ENCODE measurements at regions not wholly inside any gene's neighbourhood (a gene's known extent, or its start where the extent isn't known, plus 50 kb on each side); places are given as distances from the start of the nearest gene placed in this dataset.

GRCh38 chr10:71070741-71071140, 141.6 kb upstream of the UNC5B start:
- DNase-seq (ENCODE audit: low spot score) = no peak

DNA sequence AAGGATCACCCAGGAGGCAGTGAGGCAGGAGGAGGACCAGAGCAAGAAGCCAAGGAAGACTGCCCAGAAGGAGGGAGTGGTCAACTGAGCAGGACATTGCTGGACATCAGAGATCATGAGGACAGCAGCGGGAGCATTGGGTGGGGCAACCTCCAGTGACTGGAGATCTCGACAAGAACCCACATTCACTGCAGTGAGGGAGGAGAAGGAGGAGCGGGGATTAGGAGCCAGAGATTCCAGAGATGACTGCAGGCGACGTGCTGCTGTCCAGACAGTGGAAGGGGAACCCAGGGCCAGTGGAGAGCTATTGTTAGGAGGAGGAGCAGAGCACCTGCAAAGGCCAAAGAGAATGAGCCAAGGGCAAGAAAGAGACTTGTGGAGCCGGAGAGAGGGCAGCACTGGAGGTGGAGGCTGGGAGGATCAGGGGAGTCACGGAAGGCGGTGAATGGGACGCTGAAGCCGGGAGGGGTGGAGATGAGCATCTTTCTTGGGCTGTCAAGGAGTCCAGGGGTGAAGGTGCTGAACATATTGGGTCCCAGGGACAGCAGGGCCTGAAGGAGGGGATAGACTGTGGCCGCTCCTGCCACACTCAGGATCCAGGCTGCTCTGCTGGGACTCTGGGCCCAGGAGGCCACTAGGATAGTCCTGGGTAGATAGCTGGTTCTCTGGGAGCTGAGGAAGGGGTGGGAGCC, 140.1 kb upstream of the UNC5B start:
- no peak for DNase-seq (ENCODE audit: low spot score)

DNA sequence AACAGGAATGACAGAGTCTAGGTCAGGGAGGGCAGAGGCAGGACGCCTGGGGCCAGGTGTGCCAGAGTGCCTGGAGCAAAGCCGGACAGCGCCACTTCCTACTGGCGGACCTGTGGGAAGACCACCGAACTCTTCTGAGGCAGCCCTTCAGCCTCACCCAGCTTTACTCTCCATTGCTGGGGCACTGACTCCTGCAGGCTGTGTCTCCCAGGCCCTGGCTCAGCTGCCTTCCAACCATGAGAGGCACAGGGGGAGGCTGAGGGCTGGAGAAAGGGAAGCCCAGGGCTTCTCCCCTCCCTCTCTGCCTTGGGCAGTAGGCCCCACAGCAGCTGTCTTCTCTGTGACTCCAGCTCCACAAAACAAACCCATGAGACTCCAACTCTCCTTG, 139.6 kb upstream of the UNC5B start:
- DNase-seq (ENCODE audit: low spot score) = no peak

- no peak for DNase-seq (ENCODE audit: low spot score)
Observed at GRCh38 chr10:71073451-71074175, 138.8 kb upstream of the UNC5B start.

- DNase-seq (ENCODE audit: low spot score) = no peak
Observed at GRCh38 chr10:71074176-71074755, 138.1 kb upstream of the UNC5B start.

GRCh38 chr10:71075086-71075758, 137.1 kb upstream of the UNC5B start:
- DNase-seq (ENCODE audit: low spot score) = no peak

GRCh38 chr10:71075759-71076472, 136.5 kb upstream of the UNC5B start:
- no peak for DNase-seq (ENCODE audit: low spot score)

DNA sequence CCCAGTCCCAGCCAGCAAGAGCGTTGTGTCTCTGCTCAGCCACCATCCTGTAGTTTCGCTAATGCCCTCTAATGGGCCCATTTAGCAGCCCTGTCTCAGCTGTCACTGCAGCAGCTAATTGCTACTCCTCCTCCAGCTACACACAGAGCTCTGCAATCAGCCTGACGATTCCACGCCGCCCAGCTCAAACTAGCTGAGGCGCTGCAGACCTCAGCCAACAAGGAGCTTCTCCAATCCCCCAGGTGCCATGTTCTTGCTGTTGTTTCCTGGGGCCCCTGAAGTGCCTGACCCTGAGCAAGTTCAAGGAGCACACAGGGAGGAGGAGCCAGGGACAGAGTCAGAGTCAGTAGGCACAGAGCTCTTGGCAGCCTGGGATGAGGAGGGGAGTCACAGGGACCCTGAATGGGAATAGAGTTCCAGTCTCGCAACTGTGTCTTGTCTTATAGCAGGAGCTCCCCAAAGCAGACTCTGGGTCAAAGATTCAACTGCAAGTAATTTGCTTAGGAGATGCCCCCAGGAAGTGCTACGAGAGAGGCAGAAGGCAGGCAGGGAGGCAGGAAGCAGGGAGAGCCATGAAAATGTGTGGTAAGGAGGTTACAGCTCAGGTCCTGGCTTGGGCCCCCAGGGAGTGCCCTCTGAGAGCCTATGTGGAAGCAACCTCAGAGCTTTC, 135.8 kb upstream of the UNC5B start:
- DNase-seq (ENCODE audit: low spot score) = no peak

DNA sequence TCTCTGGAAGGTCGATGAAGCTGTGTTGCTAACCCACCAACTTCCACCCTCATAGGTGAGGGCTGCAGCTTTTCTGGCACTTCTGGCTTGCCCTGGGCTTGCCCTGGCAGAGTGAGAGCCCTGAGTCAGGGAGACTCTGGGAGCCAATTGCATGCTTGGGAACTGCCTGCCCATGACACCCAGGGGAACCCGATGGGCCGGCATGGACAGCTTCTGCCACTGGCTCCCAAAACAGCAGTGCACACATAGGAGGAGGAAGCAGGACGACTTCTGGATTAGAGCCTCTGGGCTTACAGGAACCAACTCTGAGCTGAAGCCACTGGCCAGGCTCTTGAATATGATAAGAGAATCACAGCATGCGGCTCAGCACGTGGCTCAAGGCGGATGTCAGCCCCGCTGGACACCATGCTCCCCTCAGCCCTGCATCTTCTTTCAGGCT, 135.2 kb upstream of the UNC5B start:
- no peak for DNase-seq (ENCODE audit: low spot score)

DNA sequence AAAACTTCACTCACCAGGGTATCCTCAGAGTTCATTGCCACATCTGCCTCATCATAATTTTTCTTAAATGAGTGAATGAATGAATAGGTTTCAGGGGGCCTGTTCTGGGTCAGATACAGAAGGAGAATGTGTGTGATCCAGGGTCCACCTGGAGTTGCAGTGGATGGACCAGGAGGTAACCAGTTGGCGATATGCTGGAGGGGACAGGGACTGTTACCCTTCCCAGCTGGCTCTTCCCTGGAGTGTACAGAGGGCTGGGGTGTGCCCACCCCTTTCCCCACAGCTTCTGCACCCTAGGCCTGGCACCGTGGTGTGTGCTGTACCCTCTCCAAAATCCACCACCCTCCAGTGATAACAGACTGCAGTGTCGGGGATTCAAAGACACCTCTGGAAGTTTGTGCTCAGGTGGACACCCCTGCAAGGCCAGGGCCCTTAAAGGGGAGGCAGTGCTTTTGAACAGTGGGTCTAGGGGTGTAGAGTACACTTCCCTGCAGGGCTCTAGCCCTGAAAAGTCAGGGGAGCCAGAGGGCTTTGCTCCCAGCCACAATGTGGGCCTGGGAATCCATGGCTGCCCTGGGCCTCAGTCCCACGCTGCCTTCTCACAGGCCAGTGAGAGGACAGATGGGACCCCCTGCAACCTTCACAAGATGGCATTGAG, 134.4 kb upstream of the UNC5B start:
- no peak for DNase-seq (ENCODE audit: low spot score)

GRCh38 chr10:71078454-71079145, 133.8 kb upstream of the UNC5B start:
- no peak for DNase-seq (ENCODE audit: low spot score)

DNA sequence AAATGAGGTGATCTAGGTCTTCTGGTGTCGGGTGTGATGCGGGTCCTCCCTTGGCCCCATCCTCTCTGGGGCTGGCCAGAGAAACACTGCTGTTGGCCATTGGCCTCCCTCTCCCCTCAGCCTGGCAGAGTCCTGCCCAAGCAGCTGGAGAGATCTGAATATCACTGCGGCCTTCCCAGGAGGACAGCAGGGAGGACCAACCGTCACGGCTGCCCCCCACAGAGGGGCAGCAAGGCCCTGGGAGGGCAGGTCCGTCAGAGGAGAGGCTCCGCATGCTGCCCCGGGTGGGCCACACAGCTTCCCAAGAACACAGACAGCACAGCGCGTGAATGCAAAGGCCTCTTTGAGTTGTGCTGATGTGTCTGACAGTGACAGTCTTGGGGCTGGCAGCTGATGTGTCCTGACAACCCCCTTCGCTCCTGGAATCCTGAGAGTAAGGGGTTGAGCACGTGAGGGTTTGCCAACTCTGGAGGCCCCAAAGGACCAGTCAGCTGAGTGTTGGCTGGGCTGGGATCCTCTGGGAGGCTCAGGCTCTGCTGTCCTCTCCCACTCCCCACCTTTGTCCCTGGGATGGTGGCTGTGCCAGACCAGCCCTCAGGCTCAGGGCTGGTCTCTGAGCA, 132.5 kb upstream of the UNC5B start:
- DNase-seq (ENCODE audit: low spot score) = no peak

DNA sequence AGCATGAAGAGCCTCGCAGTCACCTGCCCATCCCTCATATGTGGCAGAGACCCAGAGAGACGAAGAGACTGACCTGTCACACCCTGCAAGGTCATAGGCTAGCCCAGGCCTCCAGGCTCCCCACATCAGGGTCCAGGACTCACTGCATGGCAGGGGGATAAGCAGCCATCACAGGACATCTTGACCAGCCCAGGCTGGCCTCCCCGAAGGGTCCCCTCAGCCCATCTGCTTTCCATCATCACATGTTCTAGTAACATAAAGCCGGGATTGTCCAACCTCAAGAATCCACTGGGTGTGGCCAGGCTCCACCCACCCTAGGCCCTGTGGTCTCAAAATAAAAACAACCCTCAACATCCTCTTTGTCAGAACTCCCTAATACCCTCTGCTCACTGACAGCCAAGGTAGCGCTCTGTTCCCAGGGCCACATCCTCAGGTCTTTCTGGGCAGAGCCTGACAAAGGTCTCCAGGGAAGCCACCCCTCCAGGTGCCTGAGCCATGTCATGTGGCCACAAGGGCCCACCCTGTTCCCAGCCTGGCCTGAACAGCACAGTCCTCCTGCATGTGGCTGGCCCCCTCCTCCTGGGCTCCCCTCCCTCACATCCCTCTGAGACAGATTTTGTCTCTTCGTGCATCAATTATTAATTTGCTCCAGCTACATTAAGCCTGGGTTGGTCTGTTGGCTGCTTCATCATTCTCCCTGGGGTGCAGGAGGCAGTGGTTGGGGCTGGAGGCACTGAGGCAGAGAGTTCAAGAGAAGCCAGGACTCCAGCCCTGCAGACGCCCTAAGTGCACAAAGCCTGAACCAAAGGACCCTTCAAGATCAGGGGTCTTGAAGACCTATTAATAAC, 131.8 kb upstream of the UNC5B start:
- DNase-seq (ENCODE audit: low spot score) = no peak

DNA sequence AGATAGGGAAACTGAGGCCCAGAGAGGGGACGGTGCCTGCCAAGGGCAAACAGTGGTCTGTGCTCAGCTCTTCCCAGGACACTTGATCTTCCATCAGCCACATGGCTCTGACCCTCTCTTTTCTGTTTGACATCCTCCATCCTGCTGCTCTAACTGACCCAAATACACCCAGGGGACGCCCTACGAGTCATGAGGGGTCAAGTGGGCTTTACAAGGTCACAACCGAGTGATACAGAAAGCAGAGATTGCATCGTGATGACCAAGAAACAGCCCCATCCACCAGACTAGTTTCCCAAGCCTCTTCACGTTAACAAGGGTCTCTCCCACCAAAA, 131.2 kb upstream of the UNC5B start:
- DNase-seq (ENCODE audit: low spot score) = no peak

DNA sequence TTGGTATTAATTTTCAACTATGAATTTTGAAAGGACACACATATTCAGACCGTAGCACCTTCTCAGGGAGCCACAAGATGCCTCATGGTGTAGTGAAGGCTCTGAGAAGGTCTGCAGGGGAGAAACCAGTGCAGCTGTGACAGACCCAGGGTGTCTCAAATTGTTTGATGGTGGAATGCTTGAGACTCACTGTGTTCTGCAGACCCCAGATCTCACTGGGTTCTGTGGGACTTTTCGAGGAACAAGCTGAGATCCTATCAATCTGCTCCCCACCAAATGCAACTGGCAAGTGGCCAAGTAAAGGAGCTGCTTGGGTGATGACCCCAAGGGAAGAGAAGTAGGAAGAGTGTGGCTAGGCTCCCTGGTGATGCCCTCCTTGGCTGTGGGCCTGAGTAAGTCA, 130.5 kb upstream of the UNC5B start:
- no peak for DNase-seq (ENCODE audit: low spot score)

- no peak for DNase-seq (ENCODE audit: low spot score)
Observed at GRCh38 chr10:71082960-71083715, 129.2 kb upstream of the UNC5B start.

- no peak for DNase-seq (ENCODE audit: low spot score)
Observed at GRCh38 chr10:71083716-71083975, 128.7 kb upstream of the UNC5B start.

DNA sequence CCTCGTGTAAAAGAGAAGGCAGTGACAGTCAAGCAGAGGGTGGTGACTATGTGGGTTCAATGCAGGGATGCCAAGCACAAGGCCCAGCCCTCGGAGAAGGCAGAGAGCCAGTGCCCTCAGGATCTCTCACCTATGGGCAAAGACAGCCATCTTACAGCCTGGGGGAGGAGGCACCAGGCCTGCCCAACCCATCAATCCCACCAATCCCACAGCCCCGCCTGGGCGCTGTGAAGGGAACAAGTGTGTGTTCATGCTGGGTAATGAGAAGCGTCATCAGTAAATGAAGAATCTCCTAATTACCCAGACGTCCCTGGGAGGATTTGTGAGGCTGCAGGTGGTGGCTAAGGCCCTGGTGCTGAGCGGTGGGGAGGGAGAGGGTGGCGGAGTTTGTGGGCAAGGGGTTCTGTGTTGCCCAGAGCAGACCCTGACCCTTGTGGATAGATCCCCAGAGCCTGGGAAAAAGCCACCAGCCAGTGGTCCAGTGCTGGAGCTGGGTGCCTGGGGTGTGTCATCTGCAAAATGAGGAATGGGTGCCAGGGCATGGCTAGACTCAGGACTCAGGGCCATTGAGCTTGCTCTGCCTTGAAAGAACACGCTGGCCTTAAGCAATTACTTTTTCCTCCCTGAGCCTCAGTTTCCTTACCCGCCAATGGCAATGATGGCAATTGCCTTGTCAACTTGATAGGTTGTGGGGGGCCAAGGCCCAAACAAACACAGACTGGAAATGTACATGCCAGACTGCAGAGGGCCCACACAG, 128.1 kb upstream of the UNC5B start:
- DNase-seq (ENCODE audit: low spot score) = no peak

All from NAMALWA (cell line).